Dermis blood vessel endothelial cell (primary cell): ENCODE measurements at regions not wholly inside any gene's neighbourhood (a gene's known extent, or its start where the extent isn't known, plus 50 kb on each side); places are given as distances from the start of the nearest gene placed in this dataset.

ENCODE experiments used
- DNase-seq: peaks from one replicate; pipeline ENCODE4 v3.0.0; 2010

DNA sequence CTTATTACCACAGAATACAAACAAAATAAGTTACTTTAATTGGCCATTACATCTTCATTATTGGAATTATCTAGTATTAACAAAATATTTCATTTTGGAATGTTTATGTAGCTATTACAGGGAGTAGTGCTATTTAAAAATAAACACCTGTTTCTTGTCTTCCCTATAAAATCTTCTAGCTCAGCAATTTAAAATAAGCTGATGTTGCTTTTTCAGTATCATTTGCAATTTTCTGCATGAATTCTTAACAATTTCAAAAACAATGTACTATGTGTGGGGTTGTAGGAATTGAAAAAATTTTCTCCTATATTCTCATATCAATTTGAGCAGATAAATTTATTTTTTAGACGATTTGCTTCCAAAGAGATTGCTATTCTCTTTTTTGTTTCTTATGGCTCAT lies 1251.3 kb upstream of the CRIM1 start:
- DNase-seq: no peak

- no peak for DNase-seq
Measured at GRCh38 chr2:35099342-35099741, 1256.2 kb upstream of the CRIM1 start.

- no peak for DNase-seq
Measured at GRCh38 chr2:35082072-35082471, 1273.5 kb upstream of the CRIM1 start.

- no peak for DNase-seq
Measured at GRCh38 chr2:35081622-35082015, 1274.0 kb upstream of the CRIM1 start.

DNA sequence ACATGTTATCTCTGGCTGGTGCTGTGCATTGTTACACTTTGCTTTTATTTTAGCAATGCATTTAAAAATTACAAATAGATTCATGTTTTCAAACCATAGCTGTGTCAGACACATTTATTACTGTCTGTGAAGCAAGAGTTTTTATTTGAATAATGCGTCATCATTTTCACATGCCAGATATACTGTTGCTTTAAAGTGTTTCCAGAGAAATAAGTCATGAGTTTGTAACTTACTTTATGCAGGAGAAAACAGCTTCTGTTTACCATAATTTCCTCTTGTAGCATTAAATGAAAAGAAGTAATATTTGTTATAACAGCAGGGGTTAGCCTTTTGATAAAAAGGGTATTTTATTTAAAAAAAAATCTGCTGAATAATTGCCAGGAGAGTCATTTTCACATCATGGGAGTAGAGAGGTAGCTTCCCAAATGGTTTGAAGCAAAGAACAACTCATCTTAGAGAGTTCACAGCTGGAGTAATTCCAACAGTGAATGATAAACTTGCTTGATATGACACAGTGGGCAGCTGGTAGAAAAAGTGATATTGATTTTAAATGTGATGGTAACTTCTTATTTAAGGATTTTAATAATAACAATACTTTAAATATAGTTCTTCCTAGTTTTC lies 1274.5 kb upstream of the CRIM1 start:
- DNase-seq: no peak

DNA sequence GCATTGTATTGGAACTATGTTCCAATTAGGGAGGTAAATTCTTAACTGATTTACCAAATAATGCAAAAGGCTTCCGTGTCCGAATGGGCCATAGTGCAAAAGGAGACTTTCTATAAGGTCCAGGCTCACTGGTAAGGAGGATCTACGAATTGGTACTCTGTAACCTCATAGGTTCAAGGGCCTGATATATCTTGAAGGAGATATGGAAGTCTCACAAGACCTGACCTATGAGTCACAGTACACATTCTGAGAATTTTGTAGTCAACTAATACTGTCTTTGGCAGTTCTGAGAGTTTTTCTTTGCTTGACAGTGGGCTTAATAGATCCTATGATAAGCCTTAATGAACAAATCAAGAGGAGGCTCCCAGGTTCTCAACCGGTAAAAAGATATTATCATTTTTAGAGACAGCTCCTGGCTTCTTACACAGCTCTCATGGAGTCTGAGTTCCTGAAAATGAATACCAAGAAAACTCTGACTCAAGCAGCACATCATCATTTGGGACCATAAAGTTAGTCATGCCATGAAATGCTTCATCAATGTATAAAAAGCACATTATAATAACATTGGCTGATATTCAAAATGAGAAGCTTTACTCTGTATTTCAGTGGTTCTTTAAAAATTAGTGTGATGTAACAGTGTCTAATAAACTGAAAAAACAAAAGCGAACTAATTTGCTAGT lies 1275.2 kb upstream of the CRIM1 start:
- DNase-seq: no peak

- no peak for DNase-seq
Measured at GRCh38 chr2:35067420-35067819, 1288.2 kb upstream of the CRIM1 start.

- DNase-seq: no peak
Measured at GRCh38 chr2:35063836-35064235, 1291.7 kb upstream of the CRIM1 start.

DNA sequence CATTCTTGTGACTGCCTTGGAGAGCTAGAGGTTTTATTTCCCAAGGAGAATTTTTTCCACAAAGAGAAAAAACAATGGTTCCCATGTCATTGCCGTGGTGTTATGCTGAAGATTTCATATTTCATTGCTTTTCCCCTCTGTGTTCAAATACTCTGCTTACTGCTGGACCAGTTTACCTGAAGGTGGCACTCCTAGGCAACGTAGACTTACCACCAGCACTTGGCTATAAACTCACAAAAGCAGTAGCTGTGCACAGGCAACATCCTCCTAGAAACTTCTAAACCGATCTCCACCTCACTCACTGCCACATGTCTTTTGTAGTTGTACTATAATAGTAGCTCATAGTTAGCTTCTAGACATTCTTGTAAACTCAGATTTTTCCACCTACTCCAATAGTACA lies 1319.7 kb upstream of the CRIM1 start:
- DNase-seq: no peak

- no peak for DNase-seq
Measured at GRCh38 chr2:35033748-35034147, 1321.8 kb upstream of the CRIM1 start.

DNA sequence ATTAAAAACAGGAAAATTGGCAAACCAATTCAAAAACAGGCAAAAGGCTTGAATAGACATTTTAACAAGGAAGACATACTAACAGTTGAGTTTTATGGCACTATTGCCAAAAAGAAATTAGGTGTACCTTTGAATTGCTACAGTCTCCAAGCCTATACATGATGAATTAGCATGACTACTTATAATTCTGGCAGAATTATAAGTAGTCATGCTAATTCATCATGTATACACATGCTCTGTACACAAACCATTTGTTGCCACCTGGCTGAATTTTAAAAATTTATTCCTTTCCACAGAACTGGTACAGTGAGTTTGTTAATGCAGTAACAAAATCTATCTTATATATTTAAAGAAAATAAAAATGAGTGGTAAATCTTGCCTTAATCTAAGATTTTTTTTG lies 1332.0 kb upstream of the CRIM1 start:
- DNase-seq: no peak

DNA sequence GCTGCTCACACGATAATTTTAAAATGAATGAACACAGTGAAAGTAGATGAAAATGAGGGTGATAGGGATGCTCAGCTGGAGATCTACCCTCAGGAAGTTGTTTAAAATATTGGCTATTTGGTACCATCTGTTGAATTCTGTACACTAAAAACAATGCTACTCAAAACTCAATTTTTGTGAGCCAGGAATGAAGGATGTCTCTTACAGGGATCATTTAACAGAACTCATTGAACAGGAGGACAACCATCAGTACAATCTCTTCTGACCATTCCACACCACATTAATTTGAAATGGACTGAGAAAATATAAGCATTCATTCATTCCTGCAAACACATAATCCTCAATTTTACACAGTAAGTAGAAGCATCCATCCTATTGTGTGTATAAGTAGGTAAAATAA lies 1355.1 kb upstream of the CRIM1 start:
- DNase-seq: no peak

DNA sequence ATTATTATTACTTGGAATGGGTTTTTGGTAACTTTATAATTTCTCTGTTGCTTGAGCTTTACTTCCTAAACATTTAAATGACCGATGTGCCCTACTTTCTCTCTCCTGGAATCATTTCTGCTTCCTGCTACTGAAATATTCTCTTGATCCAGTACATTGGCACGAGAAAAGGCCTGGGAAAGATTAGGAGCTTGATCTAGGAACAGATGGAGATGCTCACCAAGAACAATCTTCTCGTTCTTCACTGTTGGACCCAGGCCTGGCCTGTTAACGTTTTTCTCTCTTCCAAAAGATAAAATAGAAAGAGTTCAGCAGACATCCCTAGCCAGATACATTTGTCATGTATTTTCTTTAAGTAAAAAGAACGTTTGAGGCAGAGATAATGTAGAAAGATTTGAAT lies 1356.8 kb upstream of the CRIM1 start:
- no peak for DNase-seq

DNA sequence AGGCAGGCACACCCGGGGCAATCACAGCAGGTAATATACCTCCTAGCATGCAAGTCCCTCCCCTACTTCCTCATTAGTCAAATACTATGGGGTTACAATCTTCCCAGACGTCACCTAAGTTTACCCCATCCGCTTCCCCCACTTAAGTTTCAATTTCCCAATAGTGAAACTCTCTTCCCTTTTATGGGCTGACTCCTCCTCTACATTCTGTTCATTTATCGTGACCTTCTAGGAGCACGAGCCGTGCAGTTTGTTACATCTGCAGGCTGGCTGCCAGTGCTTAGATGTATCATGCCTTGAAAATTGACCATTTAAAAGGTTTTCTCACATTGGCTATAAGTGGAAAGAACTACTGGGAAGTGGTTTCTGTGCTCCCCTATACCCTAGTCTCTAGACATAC lies 1357.8 kb upstream of the CRIM1 start:
- DNase-seq: no peak

DNA sequence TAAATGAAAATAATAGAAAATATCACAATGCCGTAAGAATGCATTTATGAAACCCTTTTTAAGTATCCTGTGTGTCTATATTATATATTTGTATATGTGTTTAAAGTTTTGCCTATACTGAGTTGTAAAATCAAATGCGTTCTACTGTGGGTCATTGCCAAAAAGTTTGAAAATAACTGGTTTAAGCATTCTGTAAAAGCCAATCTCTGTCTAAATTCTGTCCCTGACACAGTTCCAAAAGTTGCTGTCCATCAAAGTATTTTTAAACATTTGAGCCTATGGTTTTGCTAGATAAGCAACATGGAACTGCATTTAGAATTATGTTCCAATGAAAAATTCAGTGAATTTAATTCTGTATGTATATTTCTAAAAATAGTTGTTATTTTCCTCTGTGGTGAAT lies 1360.4 kb upstream of the CRIM1 start:
- DNase-seq: no peak

GRCh38 chr2:34991508-34992274 lies 1363.9 kb upstream of the CRIM1 start:
- no peak for DNase-seq

- no peak for DNase-seq
Measured at GRCh38 chr2:34985474-34985873, 1370.1 kb upstream of the CRIM1 start.

- DNase-seq: no peak
Measured at GRCh38 chr2:34980689-34981088, 1374.9 kb upstream of the CRIM1 start.

DNA sequence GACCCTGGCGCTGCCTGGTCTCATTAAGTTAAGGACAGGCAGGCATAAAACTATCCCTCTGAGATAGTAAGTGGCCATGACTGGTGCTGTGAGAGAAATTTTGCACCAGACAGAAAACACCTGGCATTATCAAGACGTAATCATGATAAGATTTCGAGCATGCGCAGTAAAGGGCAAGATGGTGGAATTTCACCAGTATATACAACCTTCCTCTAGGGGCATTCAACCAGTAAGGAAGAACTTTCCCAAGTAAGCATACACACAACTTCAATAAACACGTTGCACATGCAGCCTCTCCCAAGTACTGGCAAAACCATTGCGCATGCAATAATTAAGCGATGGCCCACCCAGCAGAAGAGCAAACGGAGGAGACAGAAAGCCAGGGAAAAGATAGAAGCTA lies 1376.4 kb upstream of the CRIM1 start:
- no peak for DNase-seq

DNA sequence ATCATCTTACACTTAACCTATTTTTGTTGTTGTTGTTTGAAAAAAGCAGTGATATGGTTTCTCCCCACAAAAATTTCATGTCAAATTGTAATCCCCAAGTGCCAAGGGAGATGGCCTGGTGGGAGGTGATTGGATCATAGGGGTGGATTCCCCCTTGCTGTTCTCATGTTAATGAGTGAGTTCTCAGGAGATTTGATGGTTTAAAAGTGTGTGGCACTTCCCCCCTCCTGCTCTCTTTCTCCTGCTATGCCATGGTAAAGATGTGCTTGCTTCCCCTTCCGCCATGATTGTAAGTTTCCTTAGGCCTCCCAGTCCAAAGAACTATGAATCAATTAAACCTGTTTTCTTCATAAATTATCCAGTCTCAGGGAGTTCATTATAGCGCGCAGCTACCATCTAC lies 1362.7 kb upstream of the FAM98A start:
- DNase-seq: no peak

DNA sequence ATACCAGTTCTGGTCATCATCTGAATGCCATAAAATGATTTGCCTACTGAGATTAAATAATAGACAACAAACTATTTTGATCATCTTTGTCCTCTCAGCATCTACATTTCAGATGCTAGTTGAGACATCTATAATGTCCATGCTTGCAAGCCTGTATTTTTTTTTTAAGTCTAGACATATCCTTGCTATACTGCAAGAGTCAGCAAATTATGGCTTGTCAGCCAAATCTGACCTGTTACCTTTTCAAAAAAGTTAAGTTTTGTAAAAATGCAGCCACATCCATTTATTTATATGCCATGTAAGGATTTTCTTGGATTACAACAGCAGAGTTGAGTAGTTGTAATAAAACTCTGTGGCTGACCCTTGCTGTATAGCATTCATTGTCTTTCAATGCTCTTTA lies 1355.7 kb upstream of the FAM98A start:
- DNase-seq: no peak

- no peak for DNase-seq
Measured at GRCh38 chr2:34950797-34951196, 1351.7 kb upstream of the FAM98A start.

DNA sequence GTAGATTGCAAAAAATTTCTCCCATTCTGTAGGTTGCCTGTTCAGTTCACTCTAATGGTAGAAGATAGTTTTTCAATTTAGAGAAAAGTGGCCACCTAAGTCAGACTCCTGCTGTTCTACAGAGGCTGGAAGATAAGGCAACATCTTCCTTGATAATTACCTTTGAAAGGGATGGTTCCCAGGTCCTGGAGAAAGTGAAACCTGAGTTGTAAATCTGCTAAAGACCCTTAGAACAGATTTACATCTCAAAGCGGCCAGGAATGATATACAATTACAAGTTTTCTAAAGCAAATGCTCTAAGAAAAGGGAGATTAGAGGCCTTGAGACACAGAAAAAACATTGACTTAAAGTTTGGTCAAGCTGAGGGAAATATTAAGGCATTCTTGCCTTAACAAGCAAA lies 1350.2 kb upstream of the FAM98A start:
- no peak for DNase-seq

- DNase-seq: no peak
Measured at GRCh38 chr2:34936089-34936488, 1337.0 kb upstream of the FAM98A start.
